ENCODE measurements at regions not wholly inside any gene's neighbourhood (a gene's known extent, or its start where the extent isn't known, plus 50 kb on each side); places are given as distances from the start of the nearest gene placed in this dataset.

- TF ChIP-seq CTCF (IDR thresholded peaks at IDR 0.05): no peak
- TF ChIP-seq POLR2A (IDR thresholded peaks at IDR 0.05): no peak
Measured at GRCh38 chr4:4721636-4722035, 137.8 kb upstream of the MSX1 start.

Measured in esophagus squamous epithelium (tissue), 4 donors.